ENCODE measurements at regions not wholly inside any gene's neighbourhood (a gene's known extent, or its start where the extent isn't known, plus 50 kb on each side); places are given as distances from the start of the nearest gene placed in this dataset.
A peak's percentile ranks its signal among the peaks of the same experiment; 100 is the strongest.
"Not testable (repeated sequence)": the region's sequence is repeated elsewhere in the genome, so short reads cannot be mapped to it uniquely, and the experiment has no call there.

DNA sequence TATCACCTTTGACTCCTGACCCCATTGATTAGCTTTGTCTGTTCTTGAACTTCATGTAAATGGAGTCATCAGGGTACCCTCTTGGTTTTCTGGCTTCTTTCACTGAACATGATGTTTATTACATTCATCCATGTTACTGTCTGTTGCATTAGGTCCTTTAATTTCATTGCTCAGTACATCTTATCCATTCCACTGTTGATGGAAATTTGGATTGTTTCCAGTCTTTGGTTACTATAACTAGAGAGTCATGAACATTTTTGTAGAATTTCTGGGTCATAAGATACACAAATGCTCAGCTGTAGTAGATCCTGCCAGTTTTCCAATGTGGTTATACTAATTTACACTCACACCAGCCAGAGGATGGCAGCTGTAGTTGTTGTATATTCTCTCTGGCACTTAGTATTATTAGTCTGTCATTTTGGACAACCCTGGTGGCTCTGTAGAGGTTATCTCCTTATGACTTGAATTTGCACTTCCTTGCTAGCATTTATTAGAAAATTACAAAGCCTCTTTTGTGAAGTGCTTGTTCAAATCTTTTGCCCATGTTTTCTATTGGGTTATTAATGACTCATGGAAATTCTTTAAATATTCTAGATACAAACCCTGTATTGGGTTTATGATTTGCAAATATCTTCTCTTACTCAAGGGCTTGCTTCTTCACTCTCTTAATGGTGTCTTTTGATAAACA, 214.7 kb downstream of the BCL2L11 start:
- DNase-seq (ENCODE audit: low read depth): not testable (repeated sequence)

GRCh38 chr2:111338474-111338873, 217.8 kb downstream of the BCL2L11 start:
- not testable (repeated sequence) for DNase-seq (ENCODE audit: low read depth); H3K4me3 ChIP-seq (ENCODE audit: control insufficient read depth, low read depth, low read length)

More for the DNA sequence above, 214.7 kb downstream of the BCL2L11 start:
- not testable (repeated sequence) for H3K4me3 ChIP-seq (ENCODE audit: control insufficient read depth, low read depth, low read length)

- DNase-seq (ENCODE audit: low read depth); H3K4me3 ChIP-seq (ENCODE audit: control insufficient read depth, low read depth, low read length): not testable (repeated sequence)
Measured at GRCh38 chr2:111339476-111339875, 218.8 kb downstream of the BCL2L11 start.

- DNase-seq (ENCODE audit: low read depth): not testable (repeated sequence)
Measured at GRCh38 chr2:111344590-111344989, 223.9 kb downstream of the BCL2L11 start.

GRCh38 chr2:111345439-111345838, 224.7 kb downstream of the BCL2L11 start:
- DNase-seq (ENCODE audit: low read depth): peak; percentile 13
- not testable (repeated sequence) for H3K4me3 ChIP-seq (ENCODE audit: control insufficient read depth, low read depth, low read length)

More at GRCh38 chr2:111344590-111344989, 223.9 kb downstream of the BCL2L11 start:
- not testable (repeated sequence) for H3K4me3 ChIP-seq (ENCODE audit: control insufficient read depth, low read depth, low read length)

- H3K4me3 ChIP-seq (ENCODE audit: control insufficient read depth, low read depth, low read length): not testable (repeated sequence)
- DNase-seq (ENCODE audit: low read depth): peak; percentile 45
Measured at GRCh38 chr2:111346018-111346930, 225.6 kb downstream of the BCL2L11 start.

GRCh38 chr2:111347695-111348094, 227.0 kb downstream of the BCL2L11 start:
- not testable (repeated sequence) for H3K4me3 ChIP-seq (ENCODE audit: control insufficient read depth, low read depth, low read length); DNase-seq (ENCODE audit: low read depth)

GRCh38 chr2:111348316-111348715, 227.6 kb downstream of the BCL2L11 start:
- H3K4me3 ChIP-seq (ENCODE audit: control insufficient read depth, low read depth, low read length); DNase-seq (ENCODE audit: low read depth): not testable (repeated sequence)

GRCh38 chr2:111355022-111355817, 234.5 kb downstream of the BCL2L11 start:
- H3K4me3 ChIP-seq (ENCODE audit: control insufficient read depth, low read depth, low read length); DNase-seq (ENCODE audit: low read depth): not testable (repeated sequence)

DNA sequence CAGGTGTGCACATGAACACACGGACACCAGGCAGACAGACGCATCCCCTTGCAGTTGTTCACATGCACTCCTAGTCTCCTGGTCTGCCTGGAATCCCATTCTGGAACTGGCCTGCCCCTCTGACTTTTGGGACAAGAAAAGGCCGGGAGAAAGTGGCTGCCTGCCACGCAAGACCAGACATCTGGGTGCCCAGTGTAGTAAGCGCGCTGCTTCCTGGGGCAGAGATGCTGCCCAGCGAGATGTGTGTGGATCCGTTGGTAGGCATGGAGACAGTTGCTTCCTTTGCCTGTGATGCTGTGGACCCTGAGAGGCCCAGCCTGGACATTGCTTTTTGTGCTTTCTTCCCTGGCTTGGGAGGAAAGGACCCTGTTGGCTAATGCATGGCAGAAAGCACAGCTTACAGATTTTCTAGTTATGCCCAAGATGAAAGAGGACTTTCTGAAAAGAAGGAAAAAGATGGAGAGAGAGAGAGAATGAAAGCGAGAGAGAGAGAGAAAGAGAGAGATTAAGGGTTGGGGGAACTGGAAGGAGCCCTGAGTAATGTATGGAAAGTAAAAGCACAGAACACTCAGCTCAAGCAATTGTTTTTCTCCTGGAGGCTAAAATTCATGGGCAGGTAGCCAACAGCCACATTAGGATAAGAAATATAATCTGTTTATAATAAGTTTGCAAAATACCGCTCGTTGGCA, 235.3 kb downstream of the BCL2L11 start:
- not testable (repeated sequence) for DNase-seq (ENCODE audit: low read depth); H3K4me3 ChIP-seq (ENCODE audit: control insufficient read depth, low read depth, low read length)

DNA sequence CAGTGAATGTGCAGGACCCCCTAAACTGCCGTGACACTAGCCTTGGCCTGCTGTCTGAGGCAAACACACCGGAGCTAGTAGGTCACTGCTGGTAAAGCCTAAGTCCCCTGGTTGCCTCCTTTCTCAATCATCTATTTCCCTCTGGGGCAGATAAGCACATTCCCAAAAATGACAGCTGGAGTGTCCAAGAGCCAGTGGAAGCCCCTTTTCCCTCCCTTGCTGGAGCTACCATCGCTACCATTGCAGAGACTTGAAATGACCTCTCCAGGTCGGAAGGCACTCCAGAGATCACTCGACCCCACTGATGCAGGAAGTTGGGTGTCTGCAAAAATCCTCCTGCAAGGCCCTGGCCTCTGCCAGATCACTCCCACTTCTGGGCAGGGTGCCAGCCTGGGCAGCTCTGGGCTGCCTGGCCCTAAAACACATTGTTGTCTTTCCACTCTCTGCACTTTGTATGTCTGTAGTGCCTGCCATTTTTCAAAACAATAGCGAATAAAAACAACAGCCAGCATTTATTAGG, 235.9 kb downstream of the BCL2L11 start:
- H3K4me3 ChIP-seq (ENCODE audit: control insufficient read depth, low read depth, low read length): not testable (repeated sequence)
- DNase-seq (ENCODE audit: low read depth): peak; percentile 10

- peak; percentile 2 for DNase-seq (ENCODE audit: low read depth)
- H3K4me3 ChIP-seq (ENCODE audit: control insufficient read depth, low read depth, low read length): not testable (repeated sequence)
Measured at GRCh38 chr2:111365986-111366640, 245.4 kb downstream of the BCL2L11 start.

DNA sequence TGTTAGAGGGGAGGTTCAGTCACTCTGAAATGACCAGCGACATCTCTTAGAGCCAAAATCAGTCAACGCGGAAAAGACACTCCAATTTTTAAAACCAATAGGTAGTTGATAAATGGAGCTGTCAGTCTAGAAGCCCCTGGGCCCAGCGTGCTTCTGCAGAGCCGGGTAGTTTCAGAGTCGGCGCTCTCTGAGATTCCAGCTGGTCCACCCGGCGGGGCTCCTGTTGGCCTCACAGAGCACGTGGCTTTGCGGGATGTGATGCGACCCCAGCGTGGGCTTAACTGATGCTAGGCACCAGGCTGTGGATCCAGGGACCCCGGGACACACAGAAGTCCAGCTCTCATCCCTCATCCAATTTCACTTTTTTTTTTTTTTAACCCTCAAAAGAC, 245.9 kb downstream of the BCL2L11 start:
- H3K4me3 ChIP-seq (ENCODE audit: control insufficient read depth, low read depth, low read length); DNase-seq (ENCODE audit: low read depth): not testable (repeated sequence)

DNA sequence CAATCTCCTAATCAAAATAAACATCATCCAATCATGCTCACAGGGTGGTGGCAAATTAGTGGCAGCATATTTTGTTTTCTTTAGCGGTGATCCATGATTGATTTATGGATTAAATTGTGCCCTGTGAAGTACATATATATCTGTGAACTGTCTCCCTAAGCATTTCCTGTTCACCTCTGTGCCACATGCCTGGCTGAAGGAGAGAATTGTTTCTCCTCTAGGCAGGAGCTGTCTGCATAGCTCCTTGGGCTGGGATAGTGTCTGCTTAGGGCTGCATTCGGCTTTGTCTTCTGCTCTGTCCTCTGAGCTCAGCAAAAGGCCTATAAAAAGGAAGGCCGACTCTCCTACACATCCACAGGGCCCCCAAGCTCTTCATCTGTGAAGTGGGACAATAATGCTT, 246.4 kb downstream of the BCL2L11 start:
- not testable (repeated sequence) for DNase-seq (ENCODE audit: low read depth); H3K4me3 ChIP-seq (ENCODE audit: control insufficient read depth, low read depth, low read length)

DNA sequence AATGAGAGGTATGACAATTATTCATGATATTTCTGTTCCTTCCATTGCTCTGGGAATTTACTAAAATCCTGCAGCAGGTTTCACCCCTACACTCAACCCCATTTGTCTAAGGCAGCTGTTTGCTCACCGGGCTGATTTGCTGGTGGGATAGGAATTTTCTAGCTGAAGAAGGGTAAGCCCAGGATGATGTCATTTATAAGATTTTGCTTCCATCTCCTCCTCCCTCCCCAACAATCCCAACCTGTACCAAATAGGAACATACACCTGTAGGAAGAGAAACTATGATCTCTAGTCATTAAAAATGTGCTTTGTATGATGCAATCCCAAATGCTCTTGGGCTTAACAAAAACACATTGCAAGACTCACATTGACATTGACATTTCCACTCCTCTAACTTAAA, 247.2 kb downstream of the BCL2L11 start:
- not testable (repeated sequence) for DNase-seq (ENCODE audit: low read depth); H3K4me3 ChIP-seq (ENCODE audit: control insufficient read depth, low read depth, low read length)

GRCh38 chr2:111368288-111368687, 247.6 kb downstream of the BCL2L11 start:
- DNase-seq (ENCODE audit: low read depth); H3K4me3 ChIP-seq (ENCODE audit: control insufficient read depth, low read depth, low read length): not testable (repeated sequence)

- not testable (repeated sequence) for DNase-seq (ENCODE audit: low read depth); H3K4me3 ChIP-seq (ENCODE audit: control insufficient read depth, low read depth, low read length)
Measured at GRCh38 chr2:111373060-111373459, 252.3 kb downstream of the BCL2L11 start.

Data from fibroblast of mammary gland (primary cell).